ENCODE measurements at regions not wholly inside any gene's neighbourhood (a gene's known extent, or its start where the extent isn't known, plus 50 kb on each side); places are given as distances from the start of the nearest gene placed in this dataset.
"Not testable (repeated sequence)": the region's sequence is repeated elsewhere in the genome, so short reads cannot be mapped to it uniquely, and the experiment has no call there.

DNA sequence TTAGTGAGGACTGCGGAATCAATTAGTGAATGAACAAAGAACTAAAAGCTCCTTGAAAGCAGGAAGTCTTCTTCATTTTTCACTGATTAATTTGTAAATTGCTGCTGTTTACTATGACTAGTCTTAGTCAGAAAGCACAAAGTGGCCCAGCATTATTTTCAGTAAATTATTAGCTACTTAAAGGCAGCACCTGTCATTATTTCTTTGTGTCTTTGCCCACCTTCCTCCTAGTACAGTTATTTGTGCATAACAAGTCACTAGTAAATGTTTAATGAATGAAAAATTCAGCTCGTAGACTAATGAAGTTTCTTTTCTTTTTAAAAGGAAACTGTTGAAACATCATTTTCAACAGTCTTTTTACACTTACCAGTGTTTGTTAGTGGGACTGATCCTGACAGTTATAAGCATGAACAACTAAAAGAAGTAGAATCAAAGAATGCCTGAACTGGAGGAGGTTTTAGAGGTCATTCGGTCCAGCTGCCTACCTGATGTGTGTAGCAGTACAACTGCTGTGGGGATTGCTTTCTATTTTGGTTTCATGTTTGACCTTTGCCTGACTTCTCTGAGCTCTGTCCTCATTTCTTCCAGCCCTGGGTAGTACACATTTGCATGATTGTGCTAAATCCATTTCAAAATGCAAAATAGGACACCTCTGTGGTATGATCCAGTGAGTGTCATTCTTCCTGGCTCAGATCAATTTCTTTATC lies 140.0 kb upstream of the PHYHIPL start:
- Histone ChIP-seq H3K27ac (no peak overlapping the region), H3K27me3 (no peaks in the 10 kb centered on the region), H3K4me1 (peaks cover 0 to 4% (median 0%) of the 10 kb centered on the region in 4 donors), H3K36me3 (no peaks in the 10 kb centered on the region), H3K4me3 (no peak overlapping the region), H3K9me3 (no peaks in the 10 kb centered on the region)
- WGBS, 2 donors (ENCODE audit: low coverage in 1 of 2): 72 to 82% methylated on average over 2 to 3 of the region's 3 CpGs
- intact Hi-C loops (cut with DNase I; ENCODE audit: low total_unique reads) (no loop called here), in situ Hi-C loops (cut with MboI; ENCODE audit: low pct_ligation_motif_present in 1 of 4, low pct_unique_long_range_greater_than_20kb in 1 of 4, low sequenced_read_pairs in 3 of 4) (no loop called here)
- no peak for TF ChIP-seq EP300 (IDR thresholded peaks at IDR 0.05; ENCODE audit: low read depth)
- TF ChIP-seq, protein P1, sequence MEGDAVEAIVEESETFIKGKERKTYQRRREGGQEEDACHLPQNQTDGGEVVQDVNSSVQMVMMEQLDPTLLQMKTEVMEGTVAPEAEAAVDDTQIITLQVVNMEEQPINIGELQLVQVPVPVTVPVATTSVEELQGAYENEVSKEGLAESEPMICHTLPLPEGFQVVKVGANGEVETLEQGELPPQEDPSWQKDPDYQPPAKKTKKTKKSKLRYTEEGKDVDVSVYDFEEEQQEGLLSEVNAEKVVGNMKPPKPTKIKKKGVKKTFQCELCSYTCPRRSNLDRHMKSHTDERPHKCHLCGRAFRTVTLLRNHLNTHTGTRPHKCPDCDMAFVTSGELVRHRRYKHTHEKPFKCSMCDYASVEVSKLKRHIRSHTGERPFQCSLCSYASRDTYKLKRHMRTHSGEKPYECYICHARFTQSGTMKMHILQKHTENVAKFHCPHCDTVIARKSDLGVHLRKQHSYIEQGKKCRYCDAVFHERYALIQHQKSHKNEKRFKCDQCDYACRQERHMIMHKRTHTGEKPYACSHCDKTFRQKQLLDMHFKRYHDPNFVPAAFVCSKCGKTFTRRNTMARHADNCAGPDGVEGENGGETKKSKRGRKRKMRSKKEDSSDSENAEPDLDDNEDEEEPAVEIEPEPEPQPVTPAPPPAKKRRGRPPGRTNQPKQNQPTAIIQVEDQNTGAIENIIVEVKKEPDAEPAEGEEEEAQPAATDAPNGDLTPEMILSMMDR (IDR thresholded peaks at IDR 0.05): no peak
- TF ChIP-seq POLR2AphosphoS5 (IDR thresholded peaks at IDR 0.05): no peak
- TF ChIP-seq POLR2A (IDR thresholded peaks at IDR 0.05): no peak
- no peak for DNase-seq

DNA sequence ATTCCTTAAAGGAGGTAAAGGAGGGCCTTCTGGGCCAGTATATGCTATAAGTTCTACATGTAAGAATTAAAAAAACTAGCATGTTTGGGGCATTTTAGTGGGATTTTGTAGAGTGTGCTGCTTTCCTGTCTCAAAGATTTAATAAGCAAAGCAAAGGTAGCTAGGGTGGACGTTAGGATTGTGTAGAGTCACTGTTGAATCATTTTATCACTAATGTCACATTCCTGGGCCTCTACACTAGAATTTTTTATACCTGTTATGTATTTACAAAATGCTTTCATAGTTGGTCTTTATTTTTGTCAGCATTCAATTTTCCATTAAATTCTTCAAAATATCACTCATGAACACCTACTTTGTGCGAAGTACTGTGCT lies 139.4 kb upstream of the PHYHIPL start:
- H3K36me3 ChIP-seq: no peaks in the 10 kb centered on the region
- peaks cover 0 to 4% (median 0%) of the 10 kb centered on the region in 4 donors for H3K4me1 ChIP-seq
- DNase-seq: no peak
- no peaks in the 10 kb centered on the region for H3K9me3 ChIP-seq
- H3K27me3 ChIP-seq: no peaks in the 10 kb centered on the region
- no peak overlapping the region for H3K4me3 ChIP-seq
- WGBS, 2 donors (ENCODE audit: low coverage in 1 of 2): 50 to 64% methylated on average over 2 of the region's 2 CpGs
- in situ Hi-C loops (cut with MboI; ENCODE audit: low pct_ligation_motif_present in 1 of 4, low pct_unique_long_range_greater_than_20kb in 1 of 4, low sequenced_read_pairs in 3 of 4) (no loop called here), intact Hi-C loops (cut with DNase I; ENCODE audit: low total_unique reads) (no loop called here)
- TF ChIP-seq POLR2AphosphoS5 (IDR thresholded peaks at IDR 0.05) (no peak), EP300 (IDR thresholded peaks at IDR 0.05; ENCODE audit: low read depth) (no peak), POLR2A (IDR thresholded peaks at IDR 0.05) (no peak)
- TF ChIP-seq, protein P1 (IDR thresholded peaks at IDR 0.05): no peak
- H3K27ac ChIP-seq: no peak overlapping the region

DNA sequence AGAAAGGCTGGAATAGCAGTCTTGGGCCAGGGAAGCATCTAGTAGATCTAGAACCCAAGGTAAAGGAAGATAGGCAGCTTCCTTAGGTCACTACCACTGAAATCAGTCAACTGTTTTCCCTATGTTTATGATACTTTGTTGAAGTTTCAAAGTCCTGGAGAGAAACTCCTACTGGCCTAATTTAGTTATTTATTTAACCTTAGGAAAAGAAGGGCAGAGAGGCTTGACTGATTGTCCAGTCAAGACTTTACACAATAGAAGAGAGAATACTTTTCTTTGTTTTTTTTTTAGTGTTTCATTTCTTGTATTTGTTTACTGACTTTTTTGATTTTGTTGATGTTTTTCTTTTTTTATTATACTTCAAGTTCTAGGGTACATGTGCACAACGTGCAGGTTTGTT lies 138.9 kb upstream of the PHYHIPL start:
- intact Hi-C loops (cut with DNase I; ENCODE audit: low total_unique reads) (no loop called here), in situ Hi-C loops (cut with MboI; ENCODE audit: low pct_ligation_motif_present in 1 of 4, low pct_unique_long_range_greater_than_20kb in 1 of 4, low sequenced_read_pairs in 3 of 4) (no loop called here)
- H3K4me3 ChIP-seq: no peak overlapping the region
- DNase-seq: no peak
- H3K36me3 ChIP-seq: no peaks in the 10 kb centered on the region
- TF ChIP-seq POLR2A (IDR thresholded peaks at IDR 0.05) (no peak), EP300 (IDR thresholded peaks at IDR 0.05; ENCODE audit: low read depth) (no peak), POLR2AphosphoS5 (IDR thresholded peaks at IDR 0.05) (no peak)
- TF ChIP-seq, protein P1 (IDR thresholded peaks at IDR 0.05): no peak
- no peak overlapping the region for H3K27ac ChIP-seq
- WGBS, 2 donors (ENCODE audit: low coverage in 1 of 2): 64 to 78% methylated on average over 1 of the region's 1 CpG
- no peaks in the 10 kb centered on the region for H3K27me3 ChIP-seq
- peaks cover 0 to 4% (median 0%) of the 10 kb centered on the region in 4 donors for H3K4me1 ChIP-seq
- H3K9me3 ChIP-seq: no peaks in the 10 kb centered on the region

DNA sequence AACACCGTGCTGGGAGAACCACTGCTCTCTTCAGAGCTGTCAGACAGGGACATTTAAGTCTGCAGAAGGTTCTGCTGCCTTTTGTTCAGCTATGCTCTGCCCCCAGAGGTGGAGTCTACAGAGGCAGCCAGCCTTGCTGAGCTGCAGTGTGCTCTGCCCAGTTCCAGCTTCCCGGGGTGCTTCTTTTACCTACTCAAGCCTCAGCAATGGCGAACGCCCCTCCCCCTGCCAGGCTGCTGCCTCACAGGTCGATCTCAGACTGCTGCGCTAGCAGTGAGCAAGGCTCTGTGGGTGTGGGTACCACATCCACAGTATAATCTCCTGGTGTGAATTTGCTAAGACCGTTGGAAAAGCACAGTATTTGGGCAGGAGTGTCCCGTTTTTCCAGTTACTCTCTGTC lies 133.1 kb upstream of the PHYHIPL start:
- in situ Hi-C loops (cut with MboI; ENCODE audit: low pct_ligation_motif_present in 1 of 4, low pct_unique_long_range_greater_than_20kb in 1 of 4, low sequenced_read_pairs in 3 of 4); H3K4me3 ChIP-seq; H3K27me3 ChIP-seq; intact Hi-C loops (cut with DNase I; ENCODE audit: low total_unique reads); H3K27ac ChIP-seq; DNase-seq; H3K4me1 ChIP-seq; H3K9me3 ChIP-seq; H3K36me3 ChIP-seq: not testable (repeated sequence)
- 80% methylated on average over 8 of the region's 8 CpGs; no CpG with 5 or more reads in 1 of the 2 donors for WGBS, 2 donors (ENCODE audit: low coverage in 1 of 2)

DNA sequence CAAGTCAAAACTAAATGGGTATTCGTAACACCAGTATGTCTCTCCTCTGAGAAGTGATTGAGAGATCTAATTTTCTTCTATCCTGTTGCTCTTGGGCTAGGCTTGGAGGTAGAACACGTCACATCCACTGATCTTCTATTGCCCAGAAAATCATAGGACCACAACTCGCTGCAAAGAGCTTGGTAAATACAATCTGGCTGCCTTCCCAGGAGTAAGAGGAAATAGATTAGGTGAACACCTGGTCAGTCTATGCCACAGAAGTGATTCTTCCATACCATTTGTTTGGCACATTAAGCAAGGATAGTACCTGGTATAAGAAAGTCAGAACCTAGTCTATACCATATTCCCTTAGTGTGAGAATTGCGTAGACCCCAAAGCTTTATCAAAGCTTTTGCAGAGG lies 129.3 kb upstream of the PHYHIPL start:
- H3K27me3 ChIP-seq: no peaks in the 10 kb centered on the region
- intact Hi-C loops (cut with DNase I; ENCODE audit: low total_unique reads): no loop called here
- in situ Hi-C loops (cut with MboI; ENCODE audit: low pct_ligation_motif_present in 1 of 4, low pct_unique_long_range_greater_than_20kb in 1 of 4, low sequenced_read_pairs in 3 of 4): no loop called here
- peaks cover 0 to 3% of the 10 kb centered on the region in 2 donors for H3K9me3 ChIP-seq
- DNase-seq: no peak
- TF ChIP-seq POLR2AphosphoS5 (IDR thresholded peaks at IDR 0.05): no peak
- TF ChIP-seq EP300 (IDR thresholded peaks at IDR 0.05; ENCODE audit: low read depth): no peak
- TF ChIP-seq POLR2A (IDR thresholded peaks at IDR 0.05): no peak
- TF ChIP-seq, protein P1 (IDR thresholded peaks at IDR 0.05): no peak
- no peak overlapping the region for H3K4me3 ChIP-seq
- 54 to 57% methylated on average over 1 to 4 of the region's 4 CpGs for whole genome bisulfite sequencing, 2 donors (ENCODE audit: low coverage in 1 of 2)
- H3K27ac ChIP-seq: no peak overlapping the region
- no peaks in the 10 kb centered on the region for H3K4me1 ChIP-seq
- no peaks in the 10 kb centered on the region for H3K36me3 ChIP-seq
